HUES6 (cell line): ENCODE measurements at regions not wholly inside any gene's neighbourhood (a gene's known extent, or its start where the extent isn't known, plus 50 kb on each side); places are given as distances from the start of the nearest gene placed in this dataset.

ENCODE experiments used
- H3K27ac ChIP-seq: 2 replicates; pipeline ENCODE4 v1.7.0; 2013; ENCODE audit warnings: low read depth, mild to moderate bottlenecking, low read length, inconsistent platforms
- H3K27me3 ChIP-seq: 2 replicates; pipeline ENCODE4 v1.6.1; 2013; ENCODE audit warnings: low read length; ENCODE audit not compliant: control insufficient read depth, insufficient read depth
- H3K36me3 ChIP-seq: 2 replicates; pipeline ENCODE4 v1.6.1; 2013; ENCODE audit warnings: low read length; ENCODE audit not compliant: control insufficient read depth, insufficient read depth
- H3K4me1 ChIP-seq: 2 replicates; pipeline ENCODE4 v1.6.1; 2013; ENCODE audit warnings: low read length; ENCODE audit not compliant: control insufficient read depth, insufficient read depth
- H3K4me3 ChIP-seq: 2 replicates; pipeline ENCODE4 v1.5.1; 2013; ENCODE audit warnings: low read depth, low read length
- H3K9ac ChIP-seq: one replicate; pipeline ENCODE4 v1.6.1; 2013; ENCODE audit warnings: mild to moderate bottlenecking, low read length
- H3K9me3 ChIP-seq: 2 replicates; pipeline ENCODE4 v1.6.1; 2013; ENCODE audit warnings: low read depth, low read length; ENCODE audit not compliant: control insufficient read depth, insufficient read depth

DNA sequence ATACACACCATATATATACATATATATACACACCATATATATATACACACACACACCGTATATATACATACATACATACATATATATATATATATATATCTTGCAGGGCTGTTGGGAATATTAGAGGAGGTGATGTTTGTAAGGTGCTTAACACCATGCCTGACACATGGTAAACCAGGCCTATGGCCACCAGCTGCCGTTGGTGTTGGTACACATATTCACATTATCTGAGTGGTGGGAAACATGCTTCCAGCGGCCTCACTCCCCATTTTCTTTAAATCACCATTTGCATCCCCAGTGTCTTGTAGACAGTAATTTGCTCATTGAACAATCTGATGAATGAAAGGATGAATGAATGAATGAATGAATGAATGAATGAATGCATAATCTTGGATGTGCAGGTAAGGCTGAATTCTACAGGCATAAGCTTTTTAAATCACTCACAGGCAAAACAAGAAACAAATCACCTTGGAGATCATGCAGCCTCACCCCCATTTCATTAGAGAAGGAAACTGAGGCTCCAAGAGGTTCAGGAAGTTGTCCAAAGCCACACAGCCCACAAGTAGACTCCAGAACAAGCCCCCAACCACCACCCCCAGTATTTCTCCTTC is 527.8 kb downstream of the MIAT start:
- no peak overlapping the region for H3K27ac ChIP-seq
- H3K4me3 ChIP-seq = no peak overlapping the region
- peaks cover 7% of the 10 kb centered on the region; the same call in 1 of the 2 replicates for H3K27me3 ChIP-seq
- no peaks in the 10 kb centered on the region for H3K36me3 ChIP-seq
- H3K4me1 ChIP-seq = peaks cover 6% of the 10 kb centered on the region; the same call in 1 of the 2 replicates
- no peak overlapping the region for H3K9ac ChIP-seq
- H3K9me3 ChIP-seq = peaks cover 10% of the 10 kb centered on the region; the same call in 1 of the 2 replicates

DNA sequence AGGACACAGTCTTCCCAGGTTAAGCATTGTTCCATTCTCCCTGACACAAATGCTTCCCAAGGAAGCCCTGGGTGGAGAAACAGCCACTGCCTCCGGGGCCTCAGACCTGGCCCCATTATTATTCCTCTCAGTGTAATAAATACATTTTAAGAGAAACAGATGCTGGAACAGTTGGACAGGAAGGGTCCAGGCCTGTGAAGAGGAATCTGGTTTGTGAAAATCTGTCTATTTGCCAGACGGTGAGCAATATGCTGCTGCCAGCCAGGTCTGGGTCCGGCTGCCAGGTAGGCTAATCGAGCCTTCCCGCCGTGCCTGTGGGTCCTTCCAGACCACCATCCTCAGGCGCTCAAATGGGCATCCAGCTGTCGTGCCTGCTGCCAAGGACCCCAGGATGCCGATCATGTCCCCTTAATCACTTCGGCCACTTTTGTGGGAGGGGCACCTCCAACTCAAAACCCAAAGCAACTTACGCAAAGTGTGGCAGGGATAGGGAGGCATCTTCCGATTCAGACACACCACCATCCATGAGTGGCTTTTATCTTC is 528.4 kb downstream of the MIAT start:
- Histone ChIP-seq H3K27ac (no peak overlapping the region), H3K9me3 (peaks cover 12% of the 10 kb centered on the region; the same call in 1 of the 2 replicates), H3K4me3 (no peak overlapping the region), H3K9ac (no peak overlapping the region), H3K4me1 (peaks cover 6% of the 10 kb centered on the region; the same call in 1 of the 2 replicates), H3K36me3 (no peaks in the 10 kb centered on the region), H3K27me3 (peaks cover 7% of the 10 kb centered on the region; the same call in 1 of the 2 replicates)

DNA sequence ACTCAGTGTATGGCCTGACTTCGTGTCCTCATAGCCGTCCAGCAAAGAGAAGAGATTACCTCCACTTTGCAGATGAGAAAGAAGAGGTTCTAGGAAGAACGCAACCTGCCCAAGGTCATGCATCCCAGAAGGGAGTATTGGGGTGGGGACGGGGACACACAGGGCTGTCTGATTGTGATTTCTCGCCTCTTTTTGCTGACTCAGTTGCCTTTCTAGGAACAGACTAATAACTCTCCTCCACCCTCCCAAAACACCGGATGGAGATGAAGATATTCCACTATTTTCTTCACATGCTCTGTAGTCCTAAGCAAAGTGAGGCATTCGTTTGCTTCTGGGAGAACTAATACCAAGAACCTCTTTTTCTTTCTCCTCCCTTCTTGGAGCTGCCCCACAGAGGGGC is 529.3 kb downstream of the MIAT start:
- Histone ChIP-seq H3K27ac (no peak overlapping the region), H3K4me1 (peaks cover 6% of the 10 kb centered on the region; the same call in 1 of the 2 replicates)

GRCh38 chr22:27192135-27192829 is 534.9 kb downstream of the MIAT start:
- Histone ChIP-seq H3K27me3 (peaks cover 7% of the 10 kb centered on the region; the same call in 1 of the 2 replicates), H3K27ac (no peak overlapping the region), H3K36me3 (no peaks in the 10 kb centered on the region), H3K4me3 (no peak overlapping the region), H3K9me3 (peaks cover 21% of the 10 kb centered on the region), H3K4me1 (no peaks in the 10 kb centered on the region; the same call in 1 of the 2 replicates), H3K9ac (no peak overlapping the region)

More for the DNA sequence above, 529.3 kb downstream of the MIAT start:
- H3K27me3 ChIP-seq = peaks cover 7% of the 10 kb centered on the region; the same call in 1 of the 2 replicates
- peaks cover 20% of the 10 kb centered on the region for H3K9me3 ChIP-seq
- no peak overlapping the region for H3K9ac ChIP-seq
- H3K4me3 ChIP-seq = no peak overlapping the region
- no peaks in the 10 kb centered on the region for H3K36me3 ChIP-seq

DNA sequence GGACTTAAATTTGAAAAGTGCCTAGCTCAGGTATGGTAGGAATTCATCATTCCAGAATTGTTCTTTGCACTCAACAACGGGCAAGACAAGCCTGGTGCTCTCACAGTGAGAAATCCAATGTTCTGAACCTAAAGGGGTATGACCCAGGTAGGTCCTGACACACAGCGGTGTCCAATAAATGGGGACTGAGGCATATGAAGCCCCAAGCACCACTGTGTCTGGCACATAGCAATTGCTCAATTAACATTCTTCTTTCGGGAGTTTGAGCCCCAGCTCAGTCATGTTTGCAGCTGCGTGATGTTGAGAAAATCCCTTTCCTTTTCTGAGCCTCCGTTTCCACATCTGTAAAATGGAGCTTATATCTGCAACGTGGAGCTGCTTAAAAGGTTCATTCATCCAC is 535.8 kb downstream of the MIAT start:
- Histone ChIP-seq H3K27ac (no peak overlapping the region), H3K4me1 (no peaks in the 10 kb centered on the region), H3K27me3 (0 out of 2 replicates have a peak, but pooled peaks cover 3% of the 10 kb centered on the region), H3K36me3 (no peaks in the 10 kb centered on the region), H3K9ac (no peak overlapping the region), H3K4me3 (no peak overlapping the region), H3K9me3 (peaks cover 16% of the 10 kb centered on the region)

GRCh38 chr22:27193636-27194035 is 536.2 kb downstream of the MIAT start:
- Histone ChIP-seq H3K27me3 (no peaks in the 10 kb centered on the region), H3K4me3 (no peak overlapping the region), H3K27ac (no peak overlapping the region), H3K9ac (no peak overlapping the region), H3K4me1 (no peaks in the 10 kb centered on the region), H3K36me3 (no peaks in the 10 kb centered on the region), H3K9me3 (peaks cover 12% of the 10 kb centered on the region)

- Histone ChIP-seq H3K4me3 (no peak overlapping the region), H3K27me3 (no peaks in the 10 kb centered on the region), H3K9me3 (peaks cover 10% of the 10 kb centered on the region), H3K4me1 (no peaks in the 10 kb centered on the region), H3K27ac (no peak overlapping the region), H3K9ac (no peak overlapping the region), H3K36me3 (no peaks in the 10 kb centered on the region)
These were observed 536.8 kb downstream of the MIAT start for GRCh38 chr22:27194096-27194748.

DNA sequence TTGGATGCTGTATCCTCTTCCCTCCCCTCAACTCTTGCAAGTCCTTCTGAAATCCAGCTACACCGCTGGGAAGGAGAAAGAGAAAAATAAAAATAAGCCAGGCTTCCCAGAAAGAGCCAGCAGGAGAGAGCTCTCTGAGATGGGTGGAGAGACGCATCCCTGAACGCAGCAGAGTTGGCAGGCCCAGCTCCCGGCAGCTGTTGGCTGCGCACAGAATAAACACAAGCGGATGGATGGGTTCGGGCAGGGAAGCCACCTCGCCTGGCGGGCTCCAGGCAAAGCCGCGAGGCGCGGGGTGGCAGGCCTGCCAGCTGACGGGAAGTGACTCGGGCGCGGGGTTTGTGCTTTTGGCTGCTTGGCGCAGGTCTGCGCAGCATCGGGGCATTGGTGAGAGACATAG is 537.7 kb downstream of the MIAT start:
- no peaks in the 10 kb centered on the region for H3K36me3 ChIP-seq
- H3K9ac ChIP-seq = no peak overlapping the region
- no peaks in the 10 kb centered on the region for H3K4me1 ChIP-seq
- no peak overlapping the region for H3K27ac ChIP-seq
- no peaks in the 10 kb centered on the region for H3K27me3 ChIP-seq
- peaks cover 10% of the 10 kb centered on the region for H3K9me3 ChIP-seq
- no peak overlapping the region for H3K4me3 ChIP-seq

DNA sequence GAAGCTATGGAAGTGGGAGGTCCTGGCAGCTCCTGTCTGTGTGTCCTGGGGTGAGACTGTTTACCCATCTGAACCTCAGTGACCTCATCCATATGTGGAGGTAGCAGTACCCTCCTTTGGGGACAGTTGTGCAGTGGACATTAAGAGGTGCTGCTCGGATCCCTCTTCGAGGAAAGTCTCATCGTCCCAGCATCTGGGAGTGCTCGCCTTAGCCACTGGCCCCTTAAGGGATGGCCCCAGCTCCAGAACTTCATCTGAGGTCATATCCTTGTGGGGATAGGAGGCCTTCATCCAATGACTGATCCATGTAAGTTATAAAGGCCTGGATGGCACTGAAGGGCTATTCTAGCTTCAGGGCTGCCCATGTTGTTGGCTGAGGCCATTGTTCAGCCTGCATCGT is 538.1 kb downstream of the MIAT start:
- Histone ChIP-seq H3K27ac (no peak overlapping the region), H3K9me3 (peaks cover 10% of the 10 kb centered on the region), H3K36me3 (no peaks in the 10 kb centered on the region), H3K27me3 (no peaks in the 10 kb centered on the region), H3K4me3 (no peak overlapping the region), H3K9ac (no peak overlapping the region), H3K4me1 (no peaks in the 10 kb centered on the region)

DNA sequence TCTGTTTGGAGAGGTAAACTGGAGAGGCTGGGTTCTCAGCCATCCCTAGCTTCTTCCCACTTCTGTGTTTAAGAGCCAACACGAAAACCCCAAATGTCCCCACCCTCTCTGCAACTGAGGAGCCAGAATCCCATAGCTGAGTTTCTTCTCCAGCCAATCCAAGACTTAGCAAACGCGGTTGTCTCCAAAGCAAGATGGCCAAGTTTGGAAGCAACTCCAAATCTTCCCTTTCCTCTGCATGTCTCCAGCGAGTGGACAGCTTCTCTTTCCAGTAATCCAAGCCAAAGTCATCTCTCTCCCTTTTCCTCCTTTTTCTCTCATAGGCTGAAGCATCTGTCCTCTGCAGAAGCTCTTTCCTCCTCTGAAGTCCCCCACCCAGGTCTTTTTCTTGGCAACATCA is 539.2 kb downstream of the MIAT start:
- Histone ChIP-seq H3K27me3 (no peaks in the 10 kb centered on the region), H3K4me3 (no peak overlapping the region), H3K36me3 (no peaks in the 10 kb centered on the region)

DNA sequence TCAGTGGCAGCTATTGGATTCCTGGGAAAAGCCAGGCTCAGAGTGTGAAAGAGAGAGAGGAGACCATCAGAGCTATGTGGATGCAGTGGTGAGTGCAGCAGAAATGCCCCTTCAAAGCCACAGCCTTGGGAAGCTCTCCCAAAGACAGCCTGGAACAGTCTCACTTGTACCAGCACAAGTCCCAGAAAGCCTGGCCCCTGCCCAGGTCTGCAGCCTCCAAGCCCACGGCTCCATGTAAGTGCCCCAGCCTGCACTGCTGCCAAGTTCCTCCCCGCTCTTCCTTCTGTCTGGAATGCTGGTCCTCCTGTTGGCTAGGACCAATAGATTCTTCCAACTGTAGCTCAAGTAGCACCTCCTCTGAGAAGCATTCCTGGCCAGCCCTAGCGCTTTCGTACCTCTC is 539.7 kb downstream of the MIAT start:
- Histone ChIP-seq H3K4me1 (peaks cover 8% of the 10 kb centered on the region), H3K27me3 (no peaks in the 10 kb centered on the region), H3K9ac (no peak overlapping the region)

More for the DNA sequence above, 539.2 kb downstream of the MIAT start:
- no peak overlapping the region for H3K27ac ChIP-seq
- no peak overlapping the region for H3K9ac ChIP-seq
- peaks cover 4% of the 10 kb centered on the region; the same call in 1 of the 2 replicates for H3K4me1 ChIP-seq
- peaks cover 1% of the 10 kb centered on the region for H3K9me3 ChIP-seq

More for the DNA sequence above, 539.7 kb downstream of the MIAT start:
- Histone ChIP-seq H3K27ac (no peak overlapping the region), H3K4me3 (no peak overlapping the region), H3K36me3 (no peaks in the 10 kb centered on the region), H3K9me3 (no peaks in the 10 kb centered on the region)
